Adipocyte (in vitro differentiated cells): ENCODE measurements at regions not wholly inside any gene's neighbourhood (a gene's known extent, or its start where the extent isn't known, plus 50 kb on each side); places are given as distances from the start of the nearest gene placed in this dataset.

Experiments
- DNase-seq: peaks from one replicate; pipeline ENCODE4 v3.0.0-alpha.2; 2015; ENCODE audit warnings: low read depth
- H3K27me3 ChIP-seq: replicated peaks from 2 replicates; pipeline ENCODE4 v1.7.0; 2013; ENCODE audit warnings: mild to moderate bottlenecking, low read length, moderate library complexity; ENCODE audit not compliant: control insufficient read depth, insufficient read depth
- H3K36me3 ChIP-seq: 2 replicates; pipeline ENCODE4 v1.7.0; 2013; ENCODE audit warnings: low read length, mild to moderate bottlenecking, moderate library complexity; ENCODE audit not compliant: control insufficient read depth, insufficient read depth, severe bottlenecking
- H3K4me1 ChIP-seq: 2 replicates; pipeline ENCODE4 v1.7.0; 2013; ENCODE audit warnings: mild to moderate bottlenecking, low read length, moderate library complexity; ENCODE audit not compliant: control insufficient read depth, insufficient read depth
- H3K4me3 ChIP-seq: 2 replicates; pipeline ENCODE4 v1.7.0; 2013; ENCODE audit warnings: mild to moderate bottlenecking, low read length, moderate library complexity
- H3K9ac ChIP-seq: 2 replicates; pipeline ENCODE4 v1.7.0; 2013; ENCODE audit warnings: mild to moderate bottlenecking, low read length, moderate library complexity
- H3K9me3 ChIP-seq: 2 replicates; pipeline ENCODE4 v1.7.0; 2013; ENCODE audit warnings: mild to moderate bottlenecking, low read length, moderate library complexity; ENCODE audit not compliant: control insufficient read depth

- Histone ChIP-seq H3K27me3 (peaks cover 35% of the 10 kb centered on the region), H3K9me3 (no peaks in the 10 kb centered on the region), H3K36me3 (no peaks in the 10 kb centered on the region), H3K4me3 (no peak overlapping the region), H3K9ac (no peak overlapping the region), H3K4me1 (no peaks in the 10 kb centered on the region)
- no peak for DNase-seq
Observed at GRCh38 chrX:104309169-104309568, 54.4 kb upstream of the ESX1 start.

DNA sequence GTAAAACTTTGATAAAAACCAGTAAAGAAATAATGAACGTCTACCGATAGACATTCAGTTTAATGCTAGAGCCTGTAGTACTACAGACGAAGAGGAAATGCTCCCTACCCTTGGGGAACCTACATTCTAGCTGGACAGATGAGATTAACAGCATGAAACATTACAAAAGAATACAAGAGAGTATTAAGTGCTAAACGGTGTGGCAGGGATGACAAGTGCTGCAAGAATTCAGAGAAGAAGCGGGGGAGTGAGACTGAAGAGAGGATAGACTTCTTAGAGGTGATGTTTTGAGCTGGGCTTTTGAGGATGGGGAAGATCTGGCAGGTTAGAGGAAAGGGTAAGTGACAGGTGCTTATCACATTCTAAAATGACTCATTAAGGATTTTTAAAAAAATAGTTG lies 52.6 kb upstream of the ESX1 start:
- H3K9me3 ChIP-seq = no peaks in the 10 kb centered on the region
- no peak overlapping the region for H3K9ac ChIP-seq
- no peak overlapping the region for H3K4me3 ChIP-seq
- H3K27me3 ChIP-seq = peaks cover 25% of the 10 kb centered on the region
- no peak for DNase-seq
- no peaks in the 10 kb centered on the region for H3K36me3 ChIP-seq
- no peaks in the 10 kb centered on the region for H3K4me1 ChIP-seq

- H3K36me3 ChIP-seq = no peaks in the 10 kb centered on the region
- no peaks in the 10 kb centered on the region for H3K4me1 ChIP-seq
- no peak for DNase-seq
- H3K4me3 ChIP-seq = no peak overlapping the region
- peaks cover 28% of the 10 kb centered on the region for H3K27me3 ChIP-seq
- no peak overlapping the region for H3K9ac ChIP-seq
- no peaks in the 10 kb centered on the region for H3K9me3 ChIP-seq
Observed at GRCh38 chrX:104306180-104306579, 51.4 kb upstream of the ESX1 start.
